HCT116 (cell line): ENCODE measurements at regions not wholly inside any gene's neighbourhood (a gene's known extent, or its start where the extent isn't known, plus 50 kb on each side); places are given as distances from the start of the nearest gene placed in this dataset.

Experiments used
- ATAC-seq: fragments of 200-7000 bp; cut with Tn5 transposase; 2 replicates; pipeline ENCODE4 v1.9.1; 2020; ENCODE audit warnings: mild to moderate bottlenecking, moderate library complexity
- BruUV-seq: library from RNA; stranded (reverse); fragments of 400-500 nt; replicated peaks from 2 replicates; lab custom pipeline; 2021; lab: Mats Ljungman, UMichigan
- CTCF ChIA-PET: fragments of 300-600 bp; sonication (Branson Sonifier 250); formaldehyde crosslinking; loops from one replicate; lab custom pipeline; 2021; ENCODE audit warnings: antibody characterized with exemption; lab: Charles Lee
- POLR2A ChIA-PET: fragments of 300-600, 350-600 bp; sonication (Branson Sonifier 250); formaldehyde crosslinking; loops from one replicate; lab custom pipeline; 2021; ENCODE audit warnings: antibody characterized with exemption; lab: Charles Lee
- RAD21 ChIA-PET, 2 experiments: fragments of 300-600 bp; sonication (Branson Sonifier 250); formaldehyde crosslinking; loops; one replicate each; lab custom pipeline; 2023; ENCODE audit warnings: low total read pairs in 2 of 2; ENCODE audit not compliant: uncharacterized antibody in 2 of 2, unreplicated experiment in 2 of 2, low non-redundant PET in 1 of 2; lab: Charles Lee
- DNase-seq: peaks from one replicate; pipeline ENCODE4 v3.0.0-alpha.2; 2010; ENCODE audit warnings: low read depth, low spot score
- H2AFZ ChIP-seq: fragments of 200-600 bp; shearing (Covaris generic), sonication (generic); 2 replicates; pipeline ENCODE4 v1.6.1; 2017; ENCODE audit warnings: low read depth, mixed run types, mixed read lengths, antibody characterized with exemption, low read length; ENCODE audit not compliant: poor library complexity, severe bottlenecking
- H3K27ac ChIP-seq: 2 replicates; pipeline ENCODE4 v1.5.1; 2012; ENCODE audit warnings: low read depth, low read length
- H3K27me3 ChIP-seq: fragments of 200-600 bp; sonication (generic); 2 replicates; pipeline ENCODE4 v1.6.1; 2016; ENCODE audit warnings: mixed run types, low read length, mixed read lengths; ENCODE audit not compliant: insufficient read depth
- H3K36me3 ChIP-seq, 2 experiments: fragments of 200-500 bp in 1 of 2; fragments of 200-600 bp in 1 of 2; sonication (Bioruptor generic) in 1 of 2; sonication (generic) in 1 of 2; 2 replicates each; pipeline versions ENCODE4 v1.5.1 to v1.6.1; 2014 to 2016; ENCODE audit warnings: low read length in 2 of 2, inconsistent platforms in 1 of 2, mixed read lengths in 1 of 2, mixed run types in 1 of 2; ENCODE audit not compliant: insufficient read depth in 2 of 2, control insufficient read depth in 1 of 2
- H3K4me1 ChIP-seq, 2 experiments: fragments of 200-600 bp in 1 of 2; sonication (generic) in 1 of 2; 2 replicates each; pipeline versions ENCODE4 v1.5.1 to v1.6.1; 2012 to 2017; ENCODE audit warnings: low read length in 2 of 2, inconsistent platforms in 1 of 2, mild to moderate bottlenecking in 1 of 2, mixed read lengths in 1 of 2, mixed run types in 1 of 2, moderate library complexity in 1 of 2; ENCODE audit not compliant: insufficient read depth in 2 of 2, control insufficient read depth in 1 of 2
- H3K4me2 ChIP-seq: fragments of 200-600 bp; sonication (generic); 2 replicates; pipeline ENCODE4 v1.6.1; 2017; ENCODE audit warnings: mixed run types, low read length, mixed read lengths
- H3K4me3 ChIP-seq, 2 experiments: fragments of 200-600 bp in 1 of 2; sonication (generic) in 1 of 2; replicated peaks in 1 of 2; 2 replicates each; pipeline ENCODE4 v1.5.1; 2011 to 2016; ENCODE audit warnings: low read length in 2 of 2, control low read depth in 1 of 2, low read depth in 1 of 2, mild to moderate bottlenecking in 1 of 2, mixed read lengths in 1 of 2, mixed run types in 1 of 2
- H3K79me2 ChIP-seq: fragments of 200-600 bp; sonication (generic); 2 replicates; pipeline ENCODE4 v1.6.1; 2017; ENCODE audit warnings: mild to moderate bottlenecking, mixed run types, low read length, moderate library complexity, mixed read lengths; ENCODE audit not compliant: insufficient read depth
- H3K9ac ChIP-seq: fragments of 200-600 bp; sonication (generic); 2 replicates; pipeline ENCODE4 v1.6.1; 2016; ENCODE audit warnings: low read length, mixed read lengths
- H3K9me2 ChIP-seq: fragments of 200-600 bp; sonication (generic), shearing (Covaris generic); 2 replicates; pipeline ENCODE4 v1.6.1; 2017; ENCODE audit warnings: mixed run types, mild to moderate bottlenecking, moderate library complexity; ENCODE audit not compliant: insufficient read depth
- H3K9me3 ChIP-seq, 2 experiments: fragments of 200-500 bp in 1 of 2; fragments of 200-600 bp in 1 of 2; sonication (Bioruptor generic) in 1 of 2; sonication (generic) in 1 of 2; 2 replicates each; pipeline ENCODE4 v1.6.1; 2014 to 2017; ENCODE audit warnings: low read length in 2 of 2, mixed read lengths in 2 of 2, inconsistent platforms in 1 of 2, low read depth in 1 of 2, mild to moderate bottlenecking in 1 of 2, mixed run types in 1 of 2, moderate library complexity in 1 of 2; ENCODE audit not compliant: control insufficient read depth in 1 of 2, insufficient read depth in 1 of 2
- H4K20me1 ChIP-seq: fragments of 200-600 bp; sonication (generic), shearing (Covaris generic); 2 replicates; pipeline ENCODE4 v1.6.1; 2017; ENCODE audit warnings: mixed run types, mild to moderate bottlenecking, moderate library complexity; ENCODE audit not compliant: insufficient read depth
- CBX3 ChIP-seq: IDR thresholded peaks from 2 replicates; pipeline ENCODE4 v1.6.1; 2012; ENCODE audit warnings: low read depth
- CEBPB ChIP-seq: IDR thresholded peaks from 2 replicates; pipeline ENCODE4 v1.6.1; 2012; ENCODE audit warnings: low read depth
- EGR1 ChIP-seq: IDR thresholded peaks from 2 replicates; pipeline ENCODE4 v1.6.1; 2012; ENCODE audit warnings: low read depth
- ELF1 ChIP-seq: IDR thresholded peaks from 2 replicates; pipeline ENCODE4 v1.6.1; 2012; ENCODE audit warnings: low read depth, borderline replicate concordance
- EZH2 ChIP-seq: fragments of 200-600 bp; sonication (generic); IDR thresholded peaks from 2 replicates; pipeline ENCODE4 v1.6.1; 2017; ENCODE audit warnings: antibody characterized with exemption, mixed run types
- EZH2phosphoT487 ChIP-seq: fragments of 200-600 bp; IDR thresholded peaks from 2 replicates; pipeline ENCODE4 v1.6.1; 2018; ENCODE audit warnings: antibody characterized with exemption, borderline replicate concordance
- MAX ChIP-seq: IDR thresholded peaks from 2 replicates; pipeline ENCODE4 v1.6.1; 2012
- POLR2A ChIP-seq: IDR thresholded peaks from 2 replicates; pipeline ENCODE4 v1.7.0; 2011; ENCODE audit warnings: borderline replicate concordance; ENCODE audit not compliant: insufficient read depth, insufficient read length; ENCODE audit errors: extremely low read depth
- POLR2AphosphoS5 ChIP-seq: IDR thresholded peaks from 2 replicates; pipeline ENCODE4 v1.6.1; 2011; ENCODE audit warnings: mild to moderate bottlenecking, low read depth, low read length, moderate library complexity
- RAD21 ChIP-seq: IDR thresholded peaks from 2 replicates; pipeline ENCODE4 v1.6.1; 2012; ENCODE audit warnings: low read depth, mild to moderate bottlenecking
- SIN3A ChIP-seq: IDR thresholded peaks from 2 replicates; pipeline ENCODE4 v1.6.1; 2012; ENCODE audit warnings: low read depth
- SP1 ChIP-seq: IDR thresholded peaks from 2 replicates; pipeline ENCODE4 v1.6.1; 2012; ENCODE audit warnings: low read depth
- SRF ChIP-seq: IDR thresholded peaks from 2 replicates; pipeline ENCODE4 v1.6.1; 2012; ENCODE audit warnings: low read depth
- TCF7L2 ChIP-seq: IDR thresholded peaks from 2 replicates; pipeline ENCODE4 v1.7.0; 2011; ENCODE audit warnings: borderline replicate concordance, inconsistent platforms; ENCODE audit not compliant: insufficient read depth, insufficient read length; ENCODE audit errors: extremely low read depth
- YY1 ChIP-seq: IDR thresholded peaks from 2 replicates; pipeline ENCODE4 v1.6.1; 2011; ENCODE audit warnings: low read length, low read depth, moderate library complexity, mild to moderate bottlenecking; ENCODE audit not compliant: insufficient replicate concordance; ENCODE audit errors: extremely low read depth
- ZNF274 ChIP-seq: fragments of 200-500 bp; sonication (Bioruptor generic); IDR thresholded peaks from 2 replicates; pipeline ENCODE4 v1.6.1; 2014; ENCODE audit warnings: mild to moderate bottlenecking, low read depth, low read length, inconsistent platforms
- intact Hi-C: fragments of 100-400 bp; cut with micrococcal nuclease; formaldehyde crosslinking; loops from 2 replicates; pipeline ENCODE4 v1.10.0; 2022
- TF ChIP-seq, protein P1 (sequence below), 3 experiments: fragments of 200-600 bp in 1 of 3; sonication (generic) in 1 of 3; IDR thresholded peaks in 2 of 3; conservative IDR thresholded peaks in 1 of 3; 2 replicates each; pipeline ENCODE4 v1.5.1; 2012 to 2017; ENCODE audit warnings: low read depth in 2 of 3, low read length in 2 of 3, antibody characterized with exemption in 1 of 3, borderline replicate concordance in 1 of 3, control low read depth in 1 of 3, mild to moderate bottlenecking in 1 of 3, mixed read lengths in 1 of 3, mixed run types in 1 of 3, moderate library complexity in 1 of 3; ENCODE audit not compliant: insufficient read depth in 1 of 3

GRCh38 chr11:92765082-92765840 is 204.2 kb upstream of the MTNR1B start:
- TF ChIP-seq ZNF274 (no peak), ELF1 (no peak), SP1 (no peak), POLR2AphosphoS5 (no peak), EZH2phosphoT487 (no peak), CBX3 (no peak), RAD21 (no peak), CEBPB (no peak)
- no peak overlapping the region for H2AFZ ChIP-seq
- no peaks in the 10 kb centered on the region for H3K9me2 ChIP-seq
- H3K27ac ChIP-seq, result no peak overlapping the region
- BruUV-seq, result no TSS peak
- H3K9ac ChIP-seq, result no peak overlapping the region
- ChIA-PET CTCF (no interaction called here), RAD21 (no interaction called here), POLR2A (no interaction called here)
- no peaks in the 10 kb centered on the region for H3K79me2 ChIP-seq
- H3K4me1 ChIP-seq, result no peaks in the 10 kb centered on the region
- H3K4me3 ChIP-seq, result no peak overlapping the region
- H3K9me3 ChIP-seq, result no peaks in the 10 kb centered on the region
- DNase-seq, result no peak
- H3K27me3 ChIP-seq, result no peaks in the 10 kb centered on the region
- intact Hi-C loops, result no loop called here
- no peaks in the 10 kb centered on the region for H4K20me1 ChIP-seq
- ATAC-seq, result no peak
- H3K4me2 ChIP-seq, result no peak overlapping the region
- no peaks in the 10 kb centered on the region for H3K36me3 ChIP-seq

GRCh38 chr11:92765965-92766371 is 203.5 kb upstream of the MTNR1B start:
- no peak for ATAC-seq
- POLR2A ChIA-PET, result no interaction called here
- H3K36me3 ChIP-seq, result no peaks in the 10 kb centered on the region
- DNase-seq, result no peak
- H3K27me3 ChIP-seq, result no peaks in the 10 kb centered on the region
- no peaks in the 10 kb centered on the region for H3K4me1 ChIP-seq
- H3K9me3 ChIP-seq, result no peaks in the 10 kb centered on the region
- no TSS peak for BruUV-seq
- RAD21 ChIA-PET, result no interaction called here
- no peaks in the 10 kb centered on the region for H3K79me2 ChIP-seq
- intact Hi-C loops, result no loop called here
- H3K9me2 ChIP-seq, result no peaks in the 10 kb centered on the region
- no peak overlapping the region for H3K9ac ChIP-seq
- CTCF ChIA-PET, result no interaction called here
- H3K4me2 ChIP-seq, result no peak overlapping the region
- H3K4me3 ChIP-seq, result no peak overlapping the region
- H2AFZ ChIP-seq, result no peak overlapping the region
- H3K27ac ChIP-seq, result no peak overlapping the region
- no peaks in the 10 kb centered on the region for H4K20me1 ChIP-seq
- TF ChIP-seq TCF7L2, result no peak
- TF ChIP-seq YY1, result no peak
- no peak for TF ChIP-seq POLR2AphosphoS5
- TF ChIP-seq, protein P1, sequence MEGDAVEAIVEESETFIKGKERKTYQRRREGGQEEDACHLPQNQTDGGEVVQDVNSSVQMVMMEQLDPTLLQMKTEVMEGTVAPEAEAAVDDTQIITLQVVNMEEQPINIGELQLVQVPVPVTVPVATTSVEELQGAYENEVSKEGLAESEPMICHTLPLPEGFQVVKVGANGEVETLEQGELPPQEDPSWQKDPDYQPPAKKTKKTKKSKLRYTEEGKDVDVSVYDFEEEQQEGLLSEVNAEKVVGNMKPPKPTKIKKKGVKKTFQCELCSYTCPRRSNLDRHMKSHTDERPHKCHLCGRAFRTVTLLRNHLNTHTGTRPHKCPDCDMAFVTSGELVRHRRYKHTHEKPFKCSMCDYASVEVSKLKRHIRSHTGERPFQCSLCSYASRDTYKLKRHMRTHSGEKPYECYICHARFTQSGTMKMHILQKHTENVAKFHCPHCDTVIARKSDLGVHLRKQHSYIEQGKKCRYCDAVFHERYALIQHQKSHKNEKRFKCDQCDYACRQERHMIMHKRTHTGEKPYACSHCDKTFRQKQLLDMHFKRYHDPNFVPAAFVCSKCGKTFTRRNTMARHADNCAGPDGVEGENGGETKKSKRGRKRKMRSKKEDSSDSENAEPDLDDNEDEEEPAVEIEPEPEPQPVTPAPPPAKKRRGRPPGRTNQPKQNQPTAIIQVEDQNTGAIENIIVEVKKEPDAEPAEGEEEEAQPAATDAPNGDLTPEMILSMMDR (IDR thresholded peaks at IDR 0.05 in 2 of 3, conservative IDR thresholded peaks at IDR 0.05 in 1 of 3; ENCODE audit: borderline replicate concordance in 1 of 3, insufficient read depth in 1 of 3, low read depth in 2 of 3, low read length in 2 of 3), result no peak
- TF ChIP-seq MAX, result no peak
- no peak for TF ChIP-seq ZNF274
- TF ChIP-seq EZH2, result no peak
- no peak for TF ChIP-seq SRF
- no peak for TF ChIP-seq EGR1
- TF ChIP-seq POLR2A, result no peak
- TF ChIP-seq SIN3A, result no peak
